Hepatocyte (in vitro differentiated cells): ENCODE measurements at regions not wholly inside any gene's neighbourhood (a gene's known extent, or its start where the extent isn't known, plus 50 kb on each side); places are given as distances from the start of the nearest gene placed in this dataset.

Experiments used
- DNase-seq: peaks from one replicate; pipeline ENCODE4 v3.0.0-alpha.2; 2016; ENCODE audit warnings: low spot score
- H2AFZ ChIP-seq: fragments of 200-600 bp; sonication (generic); 2 replicates; pipeline ENCODE4 v1.6.0; 2016; ENCODE audit warnings: antibody characterized with exemption, mild to moderate bottlenecking
- H3K27ac ChIP-seq: fragments of 200-600 bp; sonication (generic); 2 replicates; pipeline ENCODE4 v1.5.1; 2016; ENCODE audit warnings: mild to moderate bottlenecking
- H3K27me3 ChIP-seq: fragments of 200-600 bp; sonication (generic); 2 replicates; pipeline ENCODE4 v1.6.1; 2016
- H3K36me3 ChIP-seq: fragments of 200-600 bp; sonication (generic); replicated peaks from 2 replicates; pipeline ENCODE4 v1.5.1; 2016; ENCODE audit warnings: low read depth; ENCODE audit not compliant: insufficient read depth
- H3K4me1 ChIP-seq: fragments of 200-600 bp; sonication (generic); 2 replicates; pipeline ENCODE4 v1.5.1; 2016; ENCODE audit warnings: mild to moderate bottlenecking, moderate library complexity; ENCODE audit not compliant: insufficient read depth
- H3K4me2 ChIP-seq: fragments of 200-600 bp; sonication (generic); 2 replicates; pipeline ENCODE4 v1.6.0; 2016
- H3K4me3 ChIP-seq: fragments of 200-600 bp; sonication (generic); 2 replicates; pipeline ENCODE4 v1.5.1; 2016; ENCODE audit warnings: mild to moderate bottlenecking
- H3K79me2 ChIP-seq: fragments of 200-600 bp; sonication (generic); 2 replicates; pipeline ENCODE4 v1.6.0; 2017; ENCODE audit warnings: mild to moderate bottlenecking
- H3K9me2 ChIP-seq: fragments of 200-600 bp; sonication (generic); replicated peaks from 2 replicates; pipeline ENCODE4 v1.6.0; 2017; ENCODE audit warnings: mild to moderate bottlenecking; ENCODE audit not compliant: insufficient read depth
- H3K9me3 ChIP-seq: fragments of 200-600 bp; sonication (generic); 2 replicates; pipeline ENCODE4 v1.5.1; 2016; ENCODE audit warnings: low read depth, mild to moderate bottlenecking
- H4K20me1 ChIP-seq: fragments of 200-600 bp; sonication (generic); 2 replicates; pipeline ENCODE4 v1.6.0; 2016; ENCODE audit warnings: mild to moderate bottlenecking; ENCODE audit not compliant: insufficient read depth, poor library complexity, severe bottlenecking
- EZH2 ChIP-seq: fragments of 200-600 bp; sonication (generic); IDR thresholded peaks from 2 replicates; pipeline ENCODE4 v1.6.1; 2016; ENCODE audit warnings: antibody characterized with exemption, mild to moderate bottlenecking, borderline replicate concordance
- EZH2phosphoT487 ChIP-seq: fragments of 200-600 bp; sonication (generic); IDR thresholded peaks from one replicate; pipeline ENCODE4 v1.6.1; 2018; ENCODE audit warnings: antibody characterized with exemption, mild to moderate bottlenecking, low read depth, moderate library complexity; ENCODE audit not compliant: unreplicated experiment, severe bottlenecking
- WGBS: methylation state at CpG from one replicate; pipeline ENCODE4 v1.1.6; 2016; ENCODE audit warnings: low lambda C conversion rate; ENCODE audit errors: missing lambda C conversion rate; 5-methylcytosine and 5-hydroxymethylcytosine counted together
- TF ChIP-seq, protein P1 (sequence below): fragments of 200-600 bp; sonication (generic); IDR thresholded peaks from 2 replicates; pipeline ENCODE4 v1.5.1; 2016; ENCODE audit warnings: antibody characterized with exemption, mild to moderate bottlenecking; ENCODE audit not compliant: poor library complexity

DNA sequence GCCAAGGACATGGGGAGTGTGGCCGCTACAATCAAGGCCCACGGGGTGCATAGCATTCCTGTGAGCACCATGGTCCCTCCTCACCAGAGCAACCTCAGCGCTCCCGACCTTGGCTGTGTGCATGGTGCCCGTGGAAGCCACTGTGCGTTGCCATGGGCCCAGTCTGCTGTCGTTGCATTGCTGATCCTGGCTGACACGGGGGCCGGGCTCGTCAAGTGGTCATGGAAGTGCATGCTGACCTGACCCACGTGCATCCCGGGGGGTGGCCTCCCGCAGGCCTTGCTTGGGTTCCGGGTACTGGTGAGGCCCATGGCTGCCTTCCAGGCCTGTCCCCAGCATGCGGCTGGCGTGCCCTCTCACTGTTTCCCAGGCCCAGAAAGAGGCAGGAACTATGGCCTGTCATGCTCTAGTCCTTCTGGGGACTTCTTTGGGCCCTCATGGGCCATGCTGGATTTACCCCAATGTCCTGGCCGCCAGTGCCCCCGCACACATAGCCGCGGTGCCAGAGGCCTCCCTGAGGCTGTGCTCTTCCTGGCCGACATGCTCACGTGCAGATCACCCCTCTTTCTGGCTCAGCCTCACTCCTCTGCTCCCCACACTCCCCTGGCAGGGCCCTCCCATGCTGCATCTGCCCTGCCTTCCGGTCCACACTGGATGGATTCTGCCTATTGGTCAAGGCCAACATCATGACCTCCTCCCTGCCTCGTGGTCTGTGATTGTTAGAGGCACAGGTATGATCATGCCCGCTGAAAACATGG lies 1258.0 kb downstream of the BRD1 start:
- Histone ChIP-seq H3K4me2 (no peak overlapping the region), H3K9me2 (no peaks in the 10 kb centered on the region), H3K36me3 (no peaks in the 10 kb centered on the region), H3K79me2 (no peaks in the 10 kb centered on the region), H3K9me3 (peaks cover 9% of the 10 kb centered on the region), H4K20me1 (no peaks in the 10 kb centered on the region), H3K27ac (no peak overlapping the region), H2AFZ (no peak overlapping the region), H3K4me1 (no peaks in the 10 kb centered on the region), H3K27me3 (peaks cover 14% of the 10 kb centered on the region), H3K4me3 (no peak overlapping the region)
- no peak for DNase-seq
- WGBS, result 96% methylated on average over 25 of the region's 25 CpGs
- no peak for TF ChIP-seq EZH2
- TF ChIP-seq EZH2phosphoT487, result no peak
- TF ChIP-seq, protein P1, sequence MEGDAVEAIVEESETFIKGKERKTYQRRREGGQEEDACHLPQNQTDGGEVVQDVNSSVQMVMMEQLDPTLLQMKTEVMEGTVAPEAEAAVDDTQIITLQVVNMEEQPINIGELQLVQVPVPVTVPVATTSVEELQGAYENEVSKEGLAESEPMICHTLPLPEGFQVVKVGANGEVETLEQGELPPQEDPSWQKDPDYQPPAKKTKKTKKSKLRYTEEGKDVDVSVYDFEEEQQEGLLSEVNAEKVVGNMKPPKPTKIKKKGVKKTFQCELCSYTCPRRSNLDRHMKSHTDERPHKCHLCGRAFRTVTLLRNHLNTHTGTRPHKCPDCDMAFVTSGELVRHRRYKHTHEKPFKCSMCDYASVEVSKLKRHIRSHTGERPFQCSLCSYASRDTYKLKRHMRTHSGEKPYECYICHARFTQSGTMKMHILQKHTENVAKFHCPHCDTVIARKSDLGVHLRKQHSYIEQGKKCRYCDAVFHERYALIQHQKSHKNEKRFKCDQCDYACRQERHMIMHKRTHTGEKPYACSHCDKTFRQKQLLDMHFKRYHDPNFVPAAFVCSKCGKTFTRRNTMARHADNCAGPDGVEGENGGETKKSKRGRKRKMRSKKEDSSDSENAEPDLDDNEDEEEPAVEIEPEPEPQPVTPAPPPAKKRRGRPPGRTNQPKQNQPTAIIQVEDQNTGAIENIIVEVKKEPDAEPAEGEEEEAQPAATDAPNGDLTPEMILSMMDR, result no peak

DNA sequence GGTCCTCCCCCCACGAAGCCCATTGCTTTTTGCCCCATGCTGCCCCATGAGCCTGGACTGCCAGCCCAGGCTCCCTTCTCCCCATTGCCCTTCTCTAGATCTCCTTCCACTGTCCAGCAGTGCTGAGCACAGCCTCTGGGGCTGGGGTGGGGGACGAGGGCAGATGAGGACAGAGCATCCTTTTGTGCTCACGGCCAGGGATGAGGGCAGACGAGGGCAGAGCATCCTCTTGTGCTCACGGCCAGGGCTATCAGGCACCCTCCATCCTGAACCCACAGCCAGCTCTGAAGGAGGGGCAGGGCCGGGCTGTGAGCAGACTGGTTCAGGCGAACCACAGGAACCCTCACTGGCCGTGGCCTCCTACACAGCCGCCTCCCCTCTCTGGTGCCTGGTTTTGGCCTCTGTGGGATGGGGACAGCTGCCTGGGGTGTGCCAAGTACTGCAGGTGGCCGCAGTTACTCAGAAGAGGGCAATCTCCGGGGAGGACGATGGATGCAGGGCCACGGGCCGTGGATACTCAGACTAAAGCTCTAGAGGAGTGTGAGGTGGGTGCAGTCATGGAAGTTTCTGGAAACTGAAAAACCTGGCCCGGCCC lies 1258.8 kb downstream of the BRD1 start:
- 90% methylated on average over 15 of the region's 15 CpGs for WGBS

GRCh38 chr22:48567213-48567975 lies 1260.3 kb downstream of the BRD1 start:
- no peak overlapping the region for H3K27ac ChIP-seq
- no peak for DNase-seq
- no peaks in the 10 kb centered on the region for H4K20me1 ChIP-seq
- no peaks in the 10 kb centered on the region for H3K36me3 ChIP-seq
- H2AFZ ChIP-seq, result no peak overlapping the region
- H3K9me2 ChIP-seq, result no peaks in the 10 kb centered on the region
- H3K9me3 ChIP-seq, result peaks cover 9% of the 10 kb centered on the region
- H3K79me2 ChIP-seq, result no peaks in the 10 kb centered on the region
- H3K27me3 ChIP-seq, result no peaks in the 10 kb centered on the region
- no peaks in the 10 kb centered on the region for H3K4me1 ChIP-seq
- WGBS, result 59% methylated on average over 18 of the region's 18 CpGs
- H3K4me2 ChIP-seq, result no peak overlapping the region
- TF ChIP-seq EZH2 (no peak), EZH2phosphoT487 (no peak)
- TF ChIP-seq, protein P1, result no peak
- no peak overlapping the region for H3K4me3 ChIP-seq

More for the DNA sequence above, 1258.8 kb downstream of the BRD1 start:
- Histone ChIP-seq H2AFZ (no peak overlapping the region), H3K27me3 (peaks cover 6% of the 10 kb centered on the region), H3K4me2 (no peak overlapping the region), H3K27ac (no peak overlapping the region), H3K9me2 (no peaks in the 10 kb centered on the region), H3K9me3 (peaks cover 9% of the 10 kb centered on the region), H3K79me2 (no peaks in the 10 kb centered on the region), H3K36me3 (no peaks in the 10 kb centered on the region), H3K4me1 (no peaks in the 10 kb centered on the region), H3K4me3 (no peak overlapping the region), H4K20me1 (no peaks in the 10 kb centered on the region)
- TF ChIP-seq EZH2phosphoT487 (no peak), EZH2 (no peak)
- TF ChIP-seq, protein P1, result no peak
- no peak for DNase-seq
